HG03575 (cell line): ENCODE measurements at regions not wholly inside any gene's neighbourhood (a gene's known extent, or its start where the extent isn't known, plus 50 kb on each side); places are given as distances from the start of the nearest gene placed in this dataset.
"Not testable (repeated sequence)": the region's sequence is repeated elsewhere in the genome, so short reads cannot be mapped to it uniquely, and the experiment has no call there.

Experiments
- ATAC-seq: cut with Tn5 transposase; IDR thresholded peaks from one replicate; pipeline ENCODE4 v1.9.1; 2021; ENCODE audit not compliant: unreplicated experiment, insufficient number of reproducible peaks, low FRiP score; ENCODE audit errors: extremely low read depth

DNA sequence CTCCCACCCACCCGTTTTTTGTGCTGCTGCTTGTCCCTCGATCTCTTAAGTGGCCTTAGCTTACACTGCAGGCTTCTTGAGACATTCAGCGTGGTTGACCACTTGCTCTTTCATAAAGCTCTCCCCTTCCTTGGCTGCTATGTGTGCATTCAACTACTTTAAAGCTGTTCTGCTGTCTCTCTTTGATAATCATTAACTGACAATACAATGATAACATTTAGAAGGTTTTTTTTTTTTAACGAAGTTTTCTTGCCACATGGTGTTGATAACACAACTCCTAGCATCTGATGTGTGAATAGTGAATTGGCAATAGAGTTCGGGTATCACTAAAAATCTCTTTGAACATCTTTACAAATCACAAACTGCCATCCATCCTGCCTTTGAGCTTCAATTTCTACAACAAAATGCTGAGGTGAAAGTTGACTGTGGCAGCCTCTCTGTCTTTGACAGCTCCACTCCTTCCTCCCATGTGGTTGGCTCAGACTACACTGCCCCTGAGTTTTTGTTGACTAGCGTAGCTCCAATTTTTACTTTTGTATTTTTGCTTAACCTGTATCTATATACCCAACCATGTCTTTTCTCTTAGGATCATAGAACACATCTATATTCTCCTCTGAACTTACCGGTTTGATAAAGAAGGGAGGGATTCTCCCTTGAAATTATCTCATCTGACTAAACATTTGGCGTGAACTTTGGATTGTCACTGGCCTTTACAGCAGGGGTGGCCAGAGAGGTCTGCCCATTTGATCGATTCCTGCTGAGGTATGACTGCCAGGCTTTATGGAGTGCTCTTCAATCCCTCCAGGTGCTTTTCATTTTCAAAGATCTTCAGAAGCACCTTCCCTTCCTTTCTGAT is 409.4 kb upstream of the CD180 start:
- ATAC-seq = no peak

DNA sequence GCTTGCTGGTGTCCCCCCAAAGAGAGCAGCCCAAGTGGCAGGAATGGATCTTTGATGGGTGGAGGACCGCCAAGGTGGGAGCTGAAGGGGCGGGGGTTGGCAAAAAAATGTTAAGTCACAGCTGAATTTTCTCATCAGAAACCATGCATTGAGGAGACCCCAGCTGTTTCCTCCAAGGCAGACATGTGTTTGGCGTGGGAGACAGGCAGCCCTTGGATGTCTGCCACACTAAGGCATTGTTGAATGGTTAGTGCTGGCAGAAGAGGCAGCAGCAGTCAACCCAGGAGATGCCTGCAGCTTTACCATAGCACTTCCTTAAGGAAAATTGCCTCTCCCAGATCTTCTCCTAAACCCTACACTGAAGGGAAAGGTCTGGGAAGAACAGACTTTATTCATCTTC is 394.9 kb upstream of the CD180 start:
- ATAC-seq = no peak

DNA sequence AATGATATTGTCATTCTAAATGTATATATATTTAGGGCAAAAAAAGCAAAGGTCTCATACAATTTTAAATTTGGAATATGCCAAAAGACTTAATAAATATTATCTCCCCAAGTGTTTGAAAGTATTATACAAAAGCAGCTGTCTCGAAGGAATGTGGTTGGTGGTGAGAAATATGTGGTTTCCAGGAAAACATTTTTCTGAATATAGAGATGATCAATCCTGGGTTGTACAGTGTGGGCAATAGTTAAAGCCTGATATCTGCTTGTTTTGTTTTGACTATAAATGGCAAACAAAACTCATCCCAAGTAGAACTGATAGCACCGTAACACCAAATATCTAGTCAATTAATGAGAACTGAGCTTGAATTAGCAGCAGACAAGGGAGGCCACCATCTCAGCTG is 391.8 kb upstream of the CD180 start:
- no peak for ATAC-seq

DNA sequence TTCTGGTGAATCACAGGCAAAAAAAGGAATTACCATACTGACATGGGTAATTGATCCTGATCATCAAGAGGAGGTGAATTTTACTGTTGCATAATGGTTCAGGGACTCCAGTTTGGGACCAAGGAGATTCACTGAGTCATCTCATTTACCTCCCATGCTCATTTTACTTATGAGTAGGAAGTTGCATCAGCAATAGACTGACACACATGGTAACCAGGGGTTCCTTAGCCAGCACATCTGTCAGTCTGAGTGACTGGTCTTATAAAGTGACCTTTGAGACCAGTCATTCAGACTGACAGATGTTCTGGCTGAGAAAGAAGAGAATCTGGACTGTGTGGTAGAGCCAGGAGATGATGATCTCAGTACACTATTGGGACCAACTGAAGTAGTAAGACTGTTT is 384.6 kb upstream of the CD180 start:
- ATAC-seq = no peak

DNA sequence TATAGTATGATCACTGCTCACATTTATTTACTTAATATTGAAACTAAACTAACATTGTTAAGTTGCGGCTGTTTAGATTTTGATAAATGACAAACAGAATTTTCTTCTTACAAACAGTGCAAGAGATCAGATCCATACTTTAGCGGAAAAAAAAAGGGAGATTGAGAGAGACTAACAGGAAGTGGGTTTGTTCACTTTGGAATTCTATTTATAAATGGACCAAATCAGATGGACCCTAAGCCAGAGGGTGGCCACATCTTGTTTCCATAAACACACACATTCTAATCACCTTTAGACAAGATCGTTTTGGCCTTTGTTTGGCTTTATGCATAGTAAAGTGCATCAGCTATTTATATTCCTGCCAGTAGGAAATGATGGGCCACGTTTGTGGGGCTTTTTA is 381.4 kb upstream of the CD180 start:
- ATAC-seq = no peak

DNA sequence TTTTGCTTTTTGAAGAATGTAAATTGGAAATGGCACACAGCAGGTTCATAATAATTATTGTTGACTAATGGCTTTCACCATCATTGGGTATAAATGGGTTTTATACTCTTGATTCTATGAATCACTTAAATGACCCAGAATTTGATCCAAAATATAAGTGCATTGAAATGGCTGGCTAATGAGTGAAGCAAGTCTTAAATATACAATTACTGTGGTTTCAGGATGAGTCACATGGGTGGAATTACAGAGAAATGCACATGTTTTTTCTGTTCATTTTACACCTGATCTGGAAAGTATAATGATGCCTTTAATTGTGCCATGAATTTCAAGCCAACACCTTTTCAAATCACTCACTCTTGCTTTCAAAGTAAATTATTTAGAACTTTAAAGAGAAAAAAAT is 380.8 kb upstream of the CD180 start:
- ATAC-seq = no peak

DNA sequence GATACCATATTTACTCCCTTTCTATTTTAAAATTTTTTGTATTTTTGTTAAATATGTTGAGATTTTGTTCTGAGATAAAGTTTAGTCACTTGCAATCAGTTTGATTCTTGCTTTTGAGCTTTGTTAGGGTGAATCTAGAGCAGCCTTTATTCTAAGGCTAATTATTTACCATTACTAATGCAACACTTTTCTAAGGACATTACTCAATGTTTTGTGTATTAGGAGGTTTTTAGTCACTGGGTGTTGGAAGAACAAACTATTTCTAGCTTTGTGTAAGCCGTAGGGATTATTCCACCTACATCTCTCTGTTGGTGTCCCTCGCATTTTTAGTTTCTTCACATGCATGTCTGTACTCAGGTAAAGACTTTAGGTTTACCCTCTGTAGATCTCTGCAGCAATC is 379.5 kb upstream of the CD180 start:
- ATAC-seq = no peak

DNA sequence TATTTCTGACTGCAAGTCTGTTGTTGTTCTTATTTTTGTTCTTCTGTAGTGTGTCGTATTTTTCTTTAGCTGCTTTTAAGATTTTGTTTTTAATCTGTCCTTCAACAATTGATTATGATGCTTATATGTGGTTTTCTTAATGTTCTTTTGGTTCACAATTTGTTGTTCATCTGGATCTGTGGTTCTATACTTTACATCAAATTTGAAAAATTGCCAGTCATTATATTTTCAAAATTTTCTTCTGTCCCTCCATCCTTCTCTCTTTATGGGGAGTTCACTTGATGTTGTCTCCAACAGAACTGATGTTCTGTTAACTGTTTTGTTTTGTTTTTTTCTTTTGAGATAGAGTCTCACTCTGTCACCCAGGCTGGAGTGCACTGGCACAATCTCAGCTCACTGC is 378.5 kb upstream of the CD180 start:
- no peak for ATAC-seq

DNA sequence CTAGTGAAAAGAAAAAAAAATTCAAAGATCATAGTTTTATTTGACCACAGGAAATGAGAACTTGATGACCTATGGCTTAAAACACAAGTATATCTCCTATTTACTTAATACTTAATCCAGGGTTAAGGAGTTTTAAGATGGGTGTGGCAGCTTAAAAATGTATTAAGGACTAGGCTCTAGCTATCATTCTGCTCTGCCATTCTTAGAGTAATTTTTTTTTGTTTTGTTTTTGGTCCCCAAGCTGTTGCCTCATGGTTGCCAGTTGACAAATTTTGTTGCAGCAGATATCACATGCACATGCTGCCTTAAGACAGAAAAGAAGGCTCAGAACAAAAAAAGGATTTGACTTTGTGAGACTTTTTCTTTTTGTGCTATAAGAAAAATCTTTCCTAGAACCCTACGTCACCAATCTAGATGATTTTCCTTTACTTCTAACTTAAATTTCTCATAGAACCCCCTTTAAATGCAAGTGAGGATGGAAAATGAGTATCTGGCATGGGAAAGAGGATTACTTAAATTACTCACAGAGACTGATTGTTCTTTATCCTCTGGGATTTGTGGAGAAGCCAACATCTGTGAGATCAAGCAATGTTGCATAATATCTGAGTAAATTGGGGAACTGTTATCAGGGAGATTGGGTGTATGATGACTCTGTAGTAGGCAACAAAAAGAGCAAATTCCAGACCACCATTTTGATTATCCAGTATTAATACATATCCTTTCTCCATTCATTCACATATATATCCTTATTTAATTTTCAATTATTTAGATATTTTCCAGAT is 364.7 kb upstream of the CD180 start:
- ATAC-seq = no peak

DNA sequence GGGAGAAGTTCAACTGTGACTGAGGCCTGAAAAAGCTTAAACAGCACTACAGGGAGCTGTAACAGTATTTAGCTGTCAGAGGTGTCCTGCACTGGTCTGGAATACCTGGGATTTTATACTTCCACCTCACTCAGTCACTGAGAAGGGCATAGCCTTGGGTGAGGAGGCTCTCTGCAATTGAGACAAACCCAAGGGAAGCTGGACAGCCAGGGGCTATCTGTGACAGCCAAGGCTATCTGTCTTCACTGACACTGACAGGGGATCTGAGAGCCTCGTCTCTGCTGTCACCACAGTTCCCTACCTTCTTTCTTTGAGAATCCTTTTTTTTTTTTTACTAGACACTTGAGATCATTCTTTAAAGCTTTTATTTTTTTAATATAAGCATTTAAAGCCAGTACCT is 356.2 kb upstream of the CD180 start:
- ATAC-seq = no peak

DNA sequence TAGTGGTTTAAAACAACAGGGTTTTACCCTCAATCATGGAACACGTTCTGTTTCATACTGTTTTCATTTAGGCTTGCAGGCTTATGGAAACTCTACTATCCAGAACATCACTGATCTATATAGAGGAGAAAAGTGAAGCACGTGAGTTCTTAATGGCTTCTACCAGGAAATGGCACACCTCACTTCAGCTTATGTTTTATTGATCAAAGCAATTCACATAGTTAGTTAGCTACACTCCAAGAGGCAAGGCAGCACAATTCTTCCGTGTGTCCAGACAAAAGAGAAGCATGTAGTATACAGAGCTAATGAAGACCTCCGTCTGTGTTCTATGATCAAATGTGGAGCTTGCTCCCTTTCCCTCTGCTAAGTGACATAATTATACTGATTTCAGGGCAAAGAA is 353.3 kb upstream of the CD180 start:
- ATAC-seq = no peak

DNA sequence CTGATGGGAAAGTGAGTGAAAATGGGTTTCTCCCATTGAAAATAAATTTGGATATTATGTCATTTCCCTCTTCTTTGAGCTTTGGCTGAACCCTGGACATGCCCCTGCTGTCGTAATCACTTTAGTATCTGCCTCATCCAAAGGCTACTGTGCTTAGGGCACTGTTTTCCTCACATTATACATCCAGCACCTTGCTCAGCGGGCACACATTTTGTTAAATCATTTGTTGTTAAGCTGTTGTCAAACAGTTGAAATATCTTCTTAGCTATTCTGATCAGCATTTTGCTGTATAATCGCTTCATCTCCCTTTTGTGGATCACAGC is 352.7 kb upstream of the CD180 start:
- no peak for ATAC-seq

DNA sequence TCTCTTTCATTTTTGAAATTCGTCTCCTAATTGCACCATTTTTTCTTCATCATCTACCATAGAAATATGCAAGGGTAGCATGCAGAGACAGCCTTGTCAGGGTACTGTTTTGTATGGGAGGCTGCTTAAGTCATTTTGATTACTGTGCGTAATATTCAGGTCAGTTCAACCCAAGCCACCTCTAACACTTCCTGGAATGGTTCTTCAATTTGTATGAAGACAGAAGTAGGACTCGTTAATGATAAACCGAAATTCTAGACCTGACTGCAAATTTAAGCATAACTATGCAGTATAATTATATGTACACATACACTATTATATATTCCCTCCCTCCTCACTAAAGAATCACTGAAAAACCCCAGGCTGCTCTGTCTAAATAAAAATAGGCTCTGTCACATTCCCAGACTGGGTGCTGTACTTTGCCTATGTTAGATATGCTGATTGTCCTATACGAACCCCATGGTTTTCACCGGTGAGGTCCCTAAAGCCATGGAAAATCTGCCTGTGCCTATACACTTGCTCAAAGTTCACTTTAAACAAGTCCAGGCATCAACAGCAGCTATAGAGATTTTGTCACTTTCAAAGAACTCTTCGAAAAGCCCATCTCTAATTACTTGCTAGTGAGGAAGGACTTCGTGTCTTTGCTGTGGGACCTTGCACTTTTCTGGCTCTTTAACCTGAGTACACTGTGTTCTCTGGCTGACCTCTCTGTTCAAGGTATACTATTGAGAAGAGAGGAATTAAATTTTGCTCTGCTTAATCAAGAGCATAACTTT is 352.1 kb upstream of the CD180 start:
- ATAC-seq = no peak

DNA sequence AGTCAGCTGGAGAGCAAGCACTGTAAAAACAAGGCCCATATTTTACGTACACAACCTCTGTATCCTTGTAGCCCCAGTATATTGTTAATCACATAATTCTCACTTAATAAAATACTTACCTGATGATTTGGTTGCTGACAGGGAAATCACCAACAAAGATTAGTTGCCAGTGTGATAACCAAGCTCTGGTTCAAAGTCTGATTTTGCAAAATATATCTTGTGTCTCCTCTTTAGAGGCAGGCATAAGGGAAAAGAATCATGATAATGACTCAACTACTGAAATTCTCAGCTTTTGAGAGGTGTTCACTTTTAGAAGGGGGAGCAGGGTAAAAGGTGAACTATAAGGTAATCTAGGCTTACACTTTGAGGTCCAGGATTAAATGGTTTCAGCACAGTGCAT is 351.1 kb upstream of the CD180 start:
- no peak for ATAC-seq

DNA sequence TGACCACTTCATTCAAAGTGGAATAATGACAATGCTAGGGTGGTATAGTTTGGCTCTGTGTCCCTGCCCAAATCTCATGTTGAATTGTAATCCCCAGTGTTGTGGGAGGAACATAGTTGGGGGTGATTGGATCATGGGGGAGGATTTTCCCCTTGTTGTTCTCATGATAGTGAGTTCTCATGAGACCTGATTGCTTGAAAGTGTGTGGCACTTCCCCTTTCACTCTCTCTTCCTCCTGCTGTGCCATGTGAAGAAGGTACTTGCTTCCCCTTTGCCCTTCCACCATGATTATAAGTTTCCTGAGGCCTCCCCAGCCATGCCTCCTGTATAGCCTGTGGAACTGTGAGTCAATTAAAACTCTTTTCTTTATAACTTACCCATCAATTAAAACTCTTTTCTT is 348.3 kb upstream of the CD180 start:
- not testable (repeated sequence) for ATAC-seq

DNA sequence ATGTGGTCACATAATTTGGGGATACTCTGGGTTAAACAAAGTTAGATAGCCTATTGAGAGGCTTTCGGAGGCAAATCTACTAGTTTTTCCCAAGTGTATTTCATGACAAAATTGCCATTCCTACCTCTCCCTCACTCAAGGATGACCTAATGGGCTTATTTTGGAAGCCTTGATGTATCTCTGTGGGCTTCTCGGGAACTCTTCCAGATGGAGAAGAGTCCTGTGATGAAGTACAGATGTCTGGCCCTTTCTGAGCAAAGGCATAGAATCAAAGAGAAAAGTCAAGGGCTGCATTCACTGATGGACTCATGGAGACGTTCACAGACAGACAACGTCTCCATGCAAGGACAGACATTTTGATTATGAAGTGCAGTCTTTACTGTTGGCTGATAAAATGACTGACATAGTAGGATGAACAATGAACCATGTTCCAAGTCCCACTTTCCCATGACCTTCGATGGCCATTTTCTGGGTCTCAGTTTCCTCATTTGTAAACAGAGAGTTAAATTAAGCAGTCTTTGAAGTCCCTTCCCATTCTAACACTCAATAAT is 347.2 kb upstream of the CD180 start:
- ATAC-seq = no peak

DNA sequence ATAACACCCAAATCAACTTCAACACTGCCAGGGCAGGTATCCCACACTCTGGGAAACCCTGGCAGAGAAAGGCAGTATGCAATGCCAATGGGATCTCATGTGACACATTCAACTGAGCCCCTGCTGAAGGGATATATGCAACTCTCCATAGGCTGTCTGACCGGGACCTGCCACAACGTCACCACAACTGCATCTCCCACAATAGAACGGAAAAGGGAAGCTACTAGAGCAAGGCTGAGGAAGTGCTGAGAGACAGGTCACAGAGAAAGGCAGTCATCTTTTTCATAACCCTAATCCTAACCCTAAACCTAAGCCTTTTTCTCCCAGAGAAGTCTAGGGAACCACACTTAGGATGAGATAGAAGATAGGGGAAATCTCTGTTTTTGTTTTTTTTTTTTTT is 345.9 kb upstream of the CD180 start:
- ATAC-seq = no peak

DNA sequence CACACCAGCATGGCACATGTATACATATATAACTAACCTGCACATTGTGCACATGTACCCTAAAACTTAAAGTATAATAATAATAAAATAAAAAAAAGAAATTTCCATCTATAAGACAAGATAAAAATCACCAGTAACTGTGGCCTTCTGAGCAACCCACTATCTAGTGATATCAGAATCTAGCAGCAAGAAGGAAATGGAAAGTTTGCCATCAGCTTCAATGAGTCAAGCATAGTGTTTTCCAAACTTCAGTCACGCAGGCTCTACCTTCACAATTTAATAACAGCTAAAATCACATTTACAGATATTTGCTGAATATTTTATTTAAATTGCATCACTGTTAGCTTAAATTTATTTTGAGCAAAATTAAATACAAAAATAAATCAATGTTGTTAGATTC is 345.3 kb upstream of the CD180 start:
- no peak for ATAC-seq

DNA sequence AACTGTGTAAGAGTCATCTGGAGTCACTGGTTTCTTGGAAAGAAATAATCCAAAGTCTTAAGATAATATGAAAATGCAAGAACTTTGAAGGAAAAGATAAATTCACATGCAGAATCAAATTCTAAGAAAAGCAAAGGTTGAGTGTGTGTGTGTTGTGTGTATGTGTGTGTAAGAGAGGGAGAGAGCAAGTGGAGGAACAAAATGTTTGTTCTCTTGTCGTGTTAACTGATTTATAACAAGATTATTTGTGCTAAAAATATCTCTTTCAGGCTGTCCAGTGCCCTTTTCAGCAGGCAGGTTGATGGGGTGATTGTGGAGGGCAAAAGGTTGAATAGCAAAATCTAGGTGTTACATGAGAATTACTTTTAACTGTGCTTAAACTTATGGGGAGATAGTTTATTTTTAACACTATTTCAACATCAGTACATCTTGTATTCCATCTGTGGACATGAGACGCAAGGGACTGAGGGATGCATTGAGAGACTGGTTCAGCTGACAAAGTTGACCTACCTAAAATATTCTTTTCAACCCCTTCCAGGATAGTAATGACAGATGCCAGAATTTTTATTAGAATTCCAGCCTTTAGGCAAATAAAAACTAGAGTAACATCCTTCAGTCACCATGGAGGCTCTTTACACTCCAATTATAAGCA is 342.4 kb upstream of the CD180 start:
- ATAC-seq = no peak
